A549 (cell line): ENCODE measurements at regions not wholly inside any gene's neighbourhood (a gene's known extent, or its start where the extent isn't known, plus 50 kb on each side); places are given as distances from the start of the nearest gene placed in this dataset.

Experiments used
- ATAC-seq, 2 experiments: fragments of 200-7000 bp in 1 of 2; fragments of >200 bp in 1 of 2; cut with Nextera tagmentation in 1 of 2; cut with Tn5 transposase in 1 of 2; 3 replicates each; pipeline versions ENCODE4 v1.8.0 to v1.9.1; 2018 to 2020; ENCODE audit warnings: mild to moderate bottlenecking in 1 of 2, moderate library complexity in 1 of 2
- CTCF ChIA-PET: fragments of 300-600 bp; sonication (Branson Sonifier 250); formaldehyde crosslinking; extraction: SDS; loops from one replicate; lab custom pipeline; 2021; ENCODE audit warnings: antibody characterized with exemption, inconsistent platforms; lab: Yijun Ruan, JAX
- POLR2A ChIA-PET: fragments of 350-600 bp; formaldehyde crosslinking; extraction: SDS; loops from one replicate; lab custom pipeline; 2021; ENCODE audit warnings: antibody characterized with exemption, inconsistent platforms; lab: Yijun Ruan, JAX
- DNase-seq, 2 experiments: peaks; one replicate each; pipeline versions ENCODE4 v3.0.0 to v3.0.0-alpha.2; 2011 to 2016; ENCODE audit warnings: low read depth in 1 of 2, low spot score in 1 of 2
- FAIRE-seq: peaks from 2 replicates; lab custom pipeline; 2011; peaks lifted over from hg19 to GRCh38; lab: Jason Lieb, UNC
- H3K27ac ChIP-seq, 2 experiments: fragments of >200 bp; sonication (Bioruptor Twin); formaldehyde crosslinking; 3 replicates each; pipeline ENCODE4 v1.5.1; 2016 to 2017
- H3K4me1 ChIP-seq: fragments of >200 bp; sonication (Bioruptor Twin); formaldehyde crosslinking; 3 replicates; pipeline ENCODE4 v1.6.1; 2016
- H3K4me2 ChIP-seq: fragments of >200 bp; sonication (Bioruptor Twin); formaldehyde crosslinking; 3 replicates; pipeline ENCODE4 v1.6.1; 2016
- H3K4me3 ChIP-seq: fragments of >200 bp; sonication (Bioruptor Twin); formaldehyde crosslinking; 3 replicates; pipeline ENCODE4 v1.5.1; 2016
- H3K9me3 ChIP-seq: fragments of >200 bp; sonication (Bioruptor Twin); formaldehyde crosslinking; 3 replicates; pipeline ENCODE4 v1.6.1; 2016
- BHLHE40 ChIP-seq: IDR thresholded peaks from 2 replicates; pipeline ENCODE4 v1.6.1; 2012; ENCODE audit warnings: low read depth, low read length, inconsistent platforms
- CBX2 ChIP-seq: fragments of 200-600 bp; sonication (generic); IDR thresholded peaks from 2 replicates; pipeline ENCODE4 v1.6.1; 2016; ENCODE audit warnings: low read depth, mild to moderate bottlenecking, borderline replicate concordance
- CEBPB ChIP-seq, 2 experiments: fragments of >200 bp in 1 of 2; sonication (Bioruptor Twin) in 1 of 2; formaldehyde crosslinking in 1 of 2; IDR thresholded peaks; 2 replicates each; pipeline ENCODE4 v1.6.1; 2012 to 2016
- EP300 ChIP-seq, 2 experiments: fragments of >200 bp; sonication (Bioruptor Twin); formaldehyde crosslinking; IDR thresholded peaks; 2 replicates in 1 of 2; 3 replicates in 1 of 2; pipeline ENCODE4 v1.6.1; 2016 to 2017
- ESRRA ChIP-seq: fragments of 150-350 bp; IDR thresholded peaks from 2 replicates; pipeline ENCODE4 v1.6.1; 2014; ENCODE audit warnings: mild to moderate bottlenecking, low read length, borderline replicate concordance
- HDAC2 ChIP-seq: fragments of 200-600 bp; sonication (generic); IDR thresholded peaks from 2 replicates; pipeline ENCODE4 v1.6.1; 2016
- HOXA7 ChIP-seq: fragments of 250-450 bp; sonication (Bioruptor Pico); IDR thresholded peaks from 2 replicates; pipeline ENCODE4 v1.5.0; 2020; ENCODE audit warnings: mild to moderate bottlenecking, moderate library complexity
- HOXB13 ChIP-seq: fragments of 250-450 bp; sonication (Bioruptor Pico); IDR thresholded peaks from 2 replicates; pipeline ENCODE4 v1.5.0; 2020; ENCODE audit warnings: low read depth, mild to moderate bottlenecking, moderate library complexity
- JUN ChIP-seq, 2 experiments: fragments of >200 bp; sonication (Bioruptor Twin); formaldehyde crosslinking; IDR thresholded peaks; 2 replicates in 1 of 2; 3 replicates in 1 of 2; pipeline ENCODE4 v1.6.1; 2016 to 2017
- KDM5A ChIP-seq: fragments of 200-600 bp; sonication (generic); IDR thresholded peaks from 2 replicates; pipeline ENCODE4 v1.6.1; 2016; ENCODE audit warnings: antibody characterized with exemption, mild to moderate bottlenecking
- MYC ChIP-seq: IDR thresholded peaks from 2 replicates; pipeline ENCODE4 v1.6.1; 2012; ENCODE audit warnings: mild to moderate bottlenecking, inconsistent platforms, low read length, improper control_type of control experiment, borderline replicate concordance
- NFE2L2 ChIP-seq: fragments of 150-350 bp; conservative IDR thresholded peaks from 2 replicates; pipeline ENCODE4 v1.6.1; 2014; ENCODE audit warnings: low read length
- NPAS2 ChIP-seq: fragments of 250-450 bp; sonication (Bioruptor Pico); IDR thresholded peaks from 2 replicates; pipeline ENCODE4 v1.8.0; 2022; ENCODE audit warnings: mild to moderate bottlenecking, moderate library complexity, borderline replicate concordance
- NR3C1 ChIP-seq: fragments of >200 bp; sonication (Bioruptor Twin); formaldehyde crosslinking; IDR thresholded peaks from 3 replicates; pipeline ENCODE4 v1.6.1; 2017
- PHF8 ChIP-seq: fragments of 200-600 bp; sonication (generic); IDR thresholded peaks from 2 replicates; pipeline ENCODE4 v1.6.1; 2016; ENCODE audit warnings: low read depth, mild to moderate bottlenecking, antibody characterized with exemption, moderate library complexity, borderline replicate concordance
- RNF2 ChIP-seq: fragments of 200-600 bp; sonication (generic); IDR thresholded peaks from 2 replicates; pipeline ENCODE4 v1.6.1; 2016; ENCODE audit warnings: low read depth, mild to moderate bottlenecking, antibody characterized with exemption, moderate library complexity, borderline replicate concordance
- SMC3 ChIP-seq: fragments of >200 bp; sonication (Bioruptor Twin); formaldehyde crosslinking; IDR thresholded peaks from 3 replicates; pipeline ENCODE4 v1.6.1; 2018; ENCODE audit warnings: inconsistent platforms
- SREBF2 ChIP-seq: fragments of 450-650 bp; IDR thresholded peaks from 2 replicates; pipeline ENCODE4 v1.6.1; 2014; ENCODE audit warnings: mild to moderate bottlenecking, moderate library complexity
- TP53 ChIP-seq: fragments of 250-450 bp; sonication (Bioruptor Pico); IDR thresholded peaks from 2 replicates; pipeline ENCODE4 v1.5.0; 2021; ENCODE audit warnings: mild to moderate bottlenecking, moderate library complexity
- WGBS: methylation state at CpG from one replicate; pipeline ENCODE4 v1.1.6; 2017; ENCODE audit errors: missing lambda C conversion rate; 5-methylcytosine and 5-hydroxymethylcytosine counted together
- TF ChIP-seq, protein P1 (sequence below): fragments of 250-450 bp; sonication (Bioruptor Pico); IDR thresholded peaks from 2 replicates; pipeline ENCODE4 v1.5.0; 2020; ENCODE audit warnings: low read depth, mild to moderate bottlenecking, moderate library complexity
- TF ChIP-seq, protein P2 (sequence below): IDR thresholded peaks from 2 replicates; pipeline ENCODE4 v1.6.1; 2012
- TF ChIP-seq, protein P3 (sequence below): IDR thresholded peaks from 2 replicates; pipeline ENCODE4 v1.6.1; 2012; ENCODE audit warnings: low read depth, borderline replicate concordance

DNA sequence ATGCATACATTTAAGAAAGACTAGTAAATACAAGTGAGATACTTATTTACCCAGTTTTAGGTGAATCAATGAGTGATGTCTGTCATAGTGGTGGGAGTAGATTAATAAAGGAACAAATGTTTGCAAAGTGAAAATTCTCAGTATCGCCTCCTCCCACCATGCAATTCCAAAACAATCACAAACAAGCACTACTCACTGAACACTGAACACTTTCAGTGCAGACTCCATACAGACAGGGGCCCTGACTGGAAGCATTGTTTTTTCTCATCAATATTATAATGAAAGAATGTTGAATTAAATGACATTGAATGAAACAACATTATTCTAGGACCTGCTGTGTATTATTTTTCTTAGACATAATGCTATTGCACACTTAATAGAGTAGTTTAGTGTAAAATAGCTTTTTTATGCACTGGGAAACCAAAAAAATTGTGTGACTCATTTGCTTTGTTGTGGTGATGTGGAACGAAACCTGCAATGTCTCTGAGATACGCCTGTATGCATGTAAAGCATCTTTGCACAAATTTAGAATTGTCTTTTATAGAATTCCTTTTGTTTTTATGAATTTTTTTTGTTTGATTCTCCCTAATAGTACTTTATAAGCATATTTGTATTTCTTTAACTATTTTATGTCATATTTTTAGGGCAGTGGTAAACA is 317.5 kb downstream of the UTRN start:
- ChIA-PET CTCF (no interaction called here), POLR2A (no interaction called here)
- FAIRE-seq (no peak), DNase-seq (no peak), ATAC-seq (no peak)
- Histone ChIP-seq H3K4me3 (no peak overlapping the region), H3K4me1 (no peaks in the 10 kb centered on the region), H3K9me3 (no peaks in the 10 kb centered on the region), H3K4me2 (no peak overlapping the region), H3K27ac (no peak overlapping the region)
- TF ChIP-seq HDAC2 (no peak), MYC (no peak), SREBF2 (no peak), NPAS2 (CRISPR knock-in tag) (no peak), TP53 (CRISPR knock-in tag) (no peak), HOXA7 (CRISPR knock-in tag) (no peak), JUN (IDR thresholded peaks at IDR 0.05) (no peak), HOXB13 (CRISPR knock-in tag) (no peak), ESRRA (no peak), CEBPB (IDR thresholded peaks at IDR 0.05) (no peak), BHLHE40 (no peak), EP300 (IDR thresholded peaks at IDR 0.05) (no peak), NFE2L2 (no peak)
- TF ChIP-seq, protein P1, sequence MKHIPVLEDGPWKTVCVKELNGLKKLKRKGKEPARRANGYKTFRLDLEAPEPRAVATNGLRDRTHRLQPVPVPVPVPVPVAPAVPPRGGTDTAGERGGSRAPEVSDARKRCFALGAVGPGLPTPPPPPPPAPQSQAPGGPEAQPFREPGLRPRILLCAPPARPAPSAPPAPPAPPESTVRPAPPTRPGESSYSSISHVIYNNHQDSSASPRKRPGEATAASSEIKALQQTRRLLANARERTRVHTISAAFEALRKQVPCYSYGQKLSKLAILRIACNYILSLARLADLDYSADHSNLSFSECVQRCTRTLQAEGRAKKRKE (CRISPR knock-in tag): no peak
- WGBS: 93% methylated on average over 3 of the region's 3 CpGs

DNA sequence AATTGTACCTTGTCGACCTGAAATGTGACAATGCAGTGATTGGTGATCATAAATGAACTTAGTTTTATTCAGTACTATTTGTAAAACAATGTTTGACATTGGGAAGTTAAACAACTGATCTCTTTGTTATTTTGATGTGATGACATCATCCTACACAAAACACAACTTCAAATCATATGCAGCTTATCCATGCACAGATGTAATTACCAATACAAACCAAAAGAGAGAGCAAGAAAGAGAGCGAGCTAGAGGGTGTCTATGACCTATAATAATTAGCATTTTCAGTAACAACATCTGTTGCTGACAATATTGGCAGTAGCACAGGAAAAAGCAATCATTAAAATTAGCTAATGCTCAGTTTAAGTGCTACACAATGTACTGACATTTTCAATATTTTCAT is 320.9 kb downstream of the UTRN start:
- Histone ChIP-seq H3K4me3 (no peak overlapping the region), H3K4me1 (no peaks in the 10 kb centered on the region), H3K9me3 (no peaks in the 10 kb centered on the region), H3K27ac (no peak overlapping the region), H3K4me2 (no peak overlapping the region)
- no peak for TF ChIP-seq JUN (IDR thresholded peaks at IDR 0.05)
- TF ChIP-seq KDM5A: no peak
- CTCF ChIA-PET: no interaction called here
- DNase-seq (no peak), ATAC-seq (no peak), FAIRE-seq (no peak)
- WGBS: 60% methylated on average over 2 of the region's 2 CpGs
- POLR2A ChIA-PET: no interaction called here

DNA sequence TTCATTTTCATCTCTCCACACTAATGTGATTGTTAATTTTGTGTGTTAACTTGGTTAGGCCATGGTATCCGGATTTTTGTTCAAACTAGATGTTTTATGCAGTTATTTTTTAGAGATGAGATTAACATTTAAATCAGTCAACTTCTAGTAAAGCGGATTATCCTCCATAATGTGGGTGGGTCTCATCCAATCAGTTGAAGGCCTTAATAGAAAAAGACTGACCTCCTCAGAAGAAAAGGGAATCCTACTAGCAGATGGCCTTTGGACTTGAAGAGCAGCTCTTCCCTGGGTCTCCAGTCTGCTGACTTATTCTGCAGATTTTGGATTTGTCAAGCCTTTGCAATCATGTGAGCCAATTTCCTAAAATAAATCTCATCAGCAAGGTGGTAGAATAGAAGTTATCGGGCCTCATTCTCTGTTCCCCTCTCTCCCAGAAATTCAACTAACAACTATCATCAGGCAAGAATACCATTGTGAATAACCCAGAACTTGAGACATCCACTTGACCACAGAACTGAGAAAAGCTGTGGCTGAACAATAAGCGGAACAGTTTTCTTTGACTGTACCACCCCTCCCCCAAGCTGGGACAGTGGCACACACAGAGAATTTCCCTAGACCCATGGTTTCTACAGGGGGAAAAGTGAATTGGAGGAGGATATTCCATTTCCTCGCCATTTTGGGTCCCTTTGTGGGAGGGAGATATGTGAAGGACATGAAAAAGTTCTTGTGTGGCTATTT is 323.0 kb downstream of the UTRN start:
- POLR2A ChIA-PET: no interaction called here
- no peak overlapping the region for H3K27ac ChIP-seq
- FAIRE-seq (no peak), ATAC-seq (no peak), DNase-seq (no peak)
- H3K9me3 ChIP-seq: no peaks in the 10 kb centered on the region
- no peak for TF ChIP-seq PHF8
- no peak for TF ChIP-seq CBX2
- TF ChIP-seq, protein P2, sequence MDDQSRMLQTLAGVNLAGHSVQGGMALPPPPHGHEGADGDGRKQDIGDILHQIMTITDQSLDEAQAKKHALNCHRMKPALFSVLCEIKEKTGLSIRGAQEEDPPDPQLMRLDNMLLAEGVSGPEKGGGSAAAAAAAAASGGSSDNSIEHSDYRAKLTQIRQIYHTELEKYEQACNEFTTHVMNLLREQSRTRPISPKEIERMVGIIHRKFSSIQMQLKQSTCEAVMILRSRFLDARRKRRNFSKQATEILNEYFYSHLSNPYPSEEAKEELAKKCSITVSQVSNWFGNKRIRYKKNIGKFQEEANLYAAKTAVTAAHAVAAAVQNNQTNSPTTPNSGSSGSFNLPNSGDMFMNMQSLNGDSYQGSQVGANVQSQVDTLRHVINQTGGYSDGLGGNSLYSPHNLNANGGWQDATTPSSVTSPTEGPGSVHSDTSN: no peak
- no peak for TF ChIP-seq NR3C1
- no peak for TF ChIP-seq MYC
- no peak for TF ChIP-seq SMC3
- TF ChIP-seq, protein P3, sequence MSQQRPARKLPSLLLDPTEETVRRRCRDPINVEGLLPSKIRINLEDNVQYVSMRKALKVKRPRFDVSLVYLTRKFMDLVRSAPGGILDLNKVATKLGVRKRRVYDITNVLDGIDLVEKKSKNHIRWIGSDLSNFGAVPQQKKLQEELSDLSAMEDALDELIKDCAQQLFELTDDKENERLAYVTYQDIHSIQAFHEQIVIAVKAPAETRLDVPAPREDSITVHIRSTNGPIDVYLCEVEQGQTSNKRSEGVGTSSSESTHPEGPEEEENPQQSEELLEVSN: no peak
- TF ChIP-seq RNF2: no peak
- no peaks in the 10 kb centered on the region for H3K4me1 ChIP-seq
- WGBS: 88% methylated on average over 5 of the region's 5 CpGs
- H3K4me2 ChIP-seq: no peak overlapping the region
- CTCF ChIA-PET: no interaction called here
- no peak overlapping the region for H3K4me3 ChIP-seq
